ENCODE measurements at regions not wholly inside any gene's neighbourhood (a gene's known extent, or its start where the extent isn't known, plus 50 kb on each side); places are given as distances from the start of the nearest gene placed in this dataset.

- Mint-ChIP-seq H3K4me3 (no peak overlapping the region), H3K9me3 (peaks cover 3 to 6% of the 10 kb centered on the region in 2 experiments; a peak in 3 of 5 replicates), H3K27me3 (ENCODE audit: low read depth) (no peaks in the 10 kb centered on the region; the same call in 1 of the 2 replicates), H3K27ac (no peak overlapping the region), H3K36me3 (ENCODE audit: insufficient read depth in 1 of 3, low read depth in 3 of 3) (no peaks in the 10 kb centered on the region), H3K4me1 (peaks cover 0 to 3% of the 10 kb centered on the region in 2 experiments; a peak in 1 of 4 replicates)
- Histone ChIP-seq H2AFZ (ENCODE audit: low read length) (no peak overlapping the region), H2BK120ac (ENCODE audit: low read depth, low read length, poor library complexity, severe bottlenecking) (no peak overlapping the region), H3K23ac (ENCODE audit: insufficient read length, low read depth, low read length) (no peak overlapping the region), H2AK5ac (ENCODE audit: insufficient read length, low read length) (no peak overlapping the region), H3K9me3 (ENCODE audit: control insufficient read depth, low read depth, low read length) (no peaks in the 10 kb centered on the region), H2BK5ac (ENCODE audit: insufficient read length, low read length) (no peak overlapping the region), H4K5ac (ENCODE audit: insufficient read length, low read depth, low read length) (no peak overlapping the region), H3T11ph (ENCODE audit: low read length) (no peak overlapping the region), H2BK15ac (ENCODE audit: low read depth, low read length) (no peak overlapping the region), H4K20me1 (ENCODE audit: control insufficient read depth, insufficient read depth, insufficient read length) (no peaks in the 10 kb centered on the region), H2BK12ac (ENCODE audit: insufficient read length, low read depth, low read length) (no peak overlapping the region), H3K4me1 (ENCODE audit: insufficient read depth, low read length) (no peaks in the 10 kb centered on the region), H3K56ac (ENCODE audit: insufficient read length, low read depth, low read length) (no peak overlapping the region), H3K18ac (ENCODE audit: insufficient read length, low read depth, low read length) (no peak overlapping the region), H3K27me3 (ENCODE audit: insufficient read depth, low read length) (no peaks in the 10 kb centered on the region), H2BK20ac (ENCODE audit: low read depth, low read length, poor library complexity, severe bottlenecking) (no peak overlapping the region), H3K9ac (ENCODE audit: extremely low read depth, insufficient read length, low read length) (no peak overlapping the region), H3K4ac (ENCODE audit: low read depth, low read length) (no peak overlapping the region), H3K23me2 (ENCODE audit: insufficient read length, low read depth, low read length, poor library complexity, severe bottlenecking) (no peaks in the 10 kb centered on the region), H3K14ac (ENCODE audit: insufficient read depth, low read length) (no peak overlapping the region), H3K79me1 (ENCODE audit: insufficient read depth, low read depth, low read length, poor library complexity, severe bottlenecking) (no peaks in the 10 kb centered on the region), H4K91ac (ENCODE audit: insufficient read length, low read depth, low read length) (no peak overlapping the region), H3K4me2 (ENCODE audit: insufficient read depth, insufficient read length, low read length) (no peak overlapping the region), H3K27ac (ENCODE audit: insufficient read length, low read depth, low read length) (no peak overlapping the region), H4K8ac (replicated peaks; ENCODE audit: insufficient read length, low read depth, low read length) (no peak overlapping the region), H3K79me2 (ENCODE audit: insufficient read depth, low read length) (no peaks in the 10 kb centered on the region)
- DNase-seq, result no peak
- TF ChIP-seq CTCF (conservative IDR thresholded peaks at IDR 0.05), result no peak
- WGBS (ENCODE audit: extremely low coverage, insufficient read length, low lambda C conversion rate), result no CpG with 5 or more reads among the region's 1 CpG
Observed at GRCh38 chr4:19400820-19401219, 850.9 kb upstream of the SLIT2 start.
